ENCODE measurements at regions not wholly inside any gene's neighbourhood (a gene's known extent, or its start where the extent isn't known, plus 50 kb on each side); places are given as distances from the start of the nearest gene placed in this dataset.

DNA sequence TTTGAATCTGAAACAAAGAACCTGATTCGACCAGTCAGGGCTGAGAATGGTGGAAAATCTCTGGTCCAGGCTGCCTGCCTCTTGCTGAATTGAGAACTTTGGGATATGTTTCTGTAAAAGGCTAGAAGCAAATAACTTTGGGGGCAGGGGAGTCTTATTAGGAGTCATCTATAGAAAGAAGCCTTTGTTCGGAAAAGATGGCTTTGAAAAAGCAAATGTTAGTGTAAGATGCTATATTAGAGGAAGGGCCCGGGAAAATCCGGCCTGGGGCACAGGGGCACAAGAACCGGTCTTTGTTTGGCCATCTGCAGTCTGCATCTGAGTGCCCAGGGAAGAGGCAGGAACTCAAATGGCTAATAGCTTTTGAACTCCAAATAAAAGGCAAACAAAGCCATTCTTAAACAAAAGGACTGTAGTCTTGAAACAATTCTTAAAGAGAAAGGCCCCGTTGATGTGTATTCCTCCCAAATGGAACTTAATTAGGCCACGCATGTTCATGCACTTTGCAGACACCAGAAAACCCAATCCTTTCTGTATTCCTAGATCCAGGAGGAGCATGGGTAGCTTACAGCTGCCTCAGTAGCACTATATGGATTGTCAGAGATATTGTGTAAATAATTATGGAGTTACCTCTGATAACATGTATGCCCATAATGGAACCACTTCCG lies 180.0 kb upstream of the ARL4C start:
- dilution Hi-C loops (cut with MboI; ENCODE audit: extremely low pct_ligation_motif_present, low sequenced_read_pairs) = no loop called here
- Histone ChIP-seq H3K9me1 (ENCODE audit: control insufficient read depth, extremely low read depth, insufficient read depth, low read length) (no peaks in the 10 kb centered on the region), H3K4me2 (ENCODE audit: control insufficient read depth, extremely low read depth, insufficient read depth, low read depth, low read length) (no peak overlapping the region), H3K27ac (ENCODE audit: control insufficient read depth, insufficient read depth, low read length) (no peak overlapping the region), H3K36me3 (ENCODE audit: control insufficient read depth in 2 of 2, extremely low read depth in 1 of 2, insufficient read depth in 2 of 2, low read length in 2 of 2) (no peaks in the 10 kb centered on the region), H3K79me2 (ENCODE audit: control insufficient read depth, insufficient read depth, low read length) (no peaks in the 10 kb centered on the region), H3K27me3 (ENCODE audit: control insufficient read depth, extremely low read depth, insufficient read depth, low read length) (no peaks in the 10 kb centered on the region), H3K9ac (ENCODE audit: control insufficient read depth, extremely low read depth, insufficient read depth, low read length) (no peak overlapping the region), H2AFZ (ENCODE audit: control insufficient read depth, low read length) (no peak overlapping the region), H3K4me3 (ENCODE audit: control insufficient read depth in 2 of 3, extremely low read depth in 1 of 3, insufficient read depth in 2 of 3, low read depth in 1 of 3, low read length in 3 of 3) (no peak overlapping the region), H3K9me3 (ENCODE audit: control insufficient read depth, low read depth, low read length) (no peaks in the 10 kb centered on the region), H4K20me1 (ENCODE audit: control insufficient read depth, extremely low read depth, insufficient read depth, low read length) (no peaks in the 10 kb centered on the region), H3K4me1 (ENCODE audit: control insufficient read depth, extremely low read depth, insufficient read depth, low read length) (peaks cover 48% of the 10 kb centered on the region)
- no peak for TF ChIP-seq EZH2 (IDR thresholded peaks at IDR 0.05; ENCODE audit: low read length)
- TF ChIP-seq CTCF (optimal IDR thresholded peaks at IDR 0.05 in 1 of 3, IDR thresholded peaks at IDR 0.05 in 1 of 3, conservative IDR thresholded peaks at IDR 0.05 in 1 of 3; ENCODE audit: extremely low read depth in 1 of 3, insufficient read depth in 2 of 3, low read length in 3 of 3) = no peak
- FAIRE-seq (no peak), DNase-seq (ENCODE audit: low read depth, low spot score) (no peak)

DNA sequence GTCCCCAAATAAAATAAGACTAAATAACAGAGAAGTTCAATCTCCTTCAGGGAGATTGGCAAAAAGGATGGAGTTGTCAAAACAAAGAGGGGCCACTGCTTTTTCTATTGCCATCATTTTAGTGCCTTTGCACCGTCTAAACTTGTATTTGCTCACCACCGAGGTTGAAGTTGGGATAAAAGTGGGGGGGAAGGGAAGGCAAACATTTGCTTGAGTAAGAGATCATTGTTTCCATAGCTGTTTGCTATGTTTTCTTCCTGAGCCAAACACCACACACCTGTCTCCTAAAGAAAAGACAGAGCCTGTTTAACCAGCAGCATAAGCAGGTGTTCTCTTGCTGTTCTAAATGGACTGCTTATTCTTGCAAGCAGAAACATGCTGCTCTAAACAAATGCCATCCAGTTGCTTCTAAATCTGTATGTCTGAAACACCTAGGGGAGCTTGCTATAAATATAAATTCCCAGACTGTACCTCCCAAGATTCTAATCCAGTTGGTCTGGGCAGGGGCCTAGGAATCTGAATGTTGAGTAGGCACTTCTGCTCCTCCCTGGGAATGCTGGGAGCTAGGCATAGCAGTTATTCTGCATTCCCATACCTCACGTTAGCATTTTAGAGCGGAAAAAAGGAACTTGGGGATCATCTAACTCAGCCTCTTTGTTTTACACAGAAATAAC lies 179.4 kb upstream of the ARL4C start:
- Histone ChIP-seq H3K36me3 (ENCODE audit: control insufficient read depth in 2 of 2, extremely low read depth in 1 of 2, insufficient read depth in 2 of 2, low read length in 2 of 2) (no peaks in the 10 kb centered on the region), H3K4me1 (ENCODE audit: control insufficient read depth, extremely low read depth, insufficient read depth, low read length) (peaks cover 50% of the 10 kb centered on the region), H3K9ac (ENCODE audit: control insufficient read depth, extremely low read depth, insufficient read depth, low read length) (no peak overlapping the region), H3K79me2 (ENCODE audit: control insufficient read depth, insufficient read depth, low read length) (no peaks in the 10 kb centered on the region), H3K4me2 (ENCODE audit: control insufficient read depth, extremely low read depth, insufficient read depth, low read depth, low read length) (peak overlapping the region; percentile 17), H3K4me3 (ENCODE audit: control insufficient read depth in 2 of 3, extremely low read depth in 1 of 3, insufficient read depth in 2 of 3, low read depth in 1 of 3, low read length in 3 of 3) (no peak overlapping the region), H3K9me3 (ENCODE audit: control insufficient read depth, low read depth, low read length) (no peaks in the 10 kb centered on the region), H4K20me1 (ENCODE audit: control insufficient read depth, extremely low read depth, insufficient read depth, low read length) (no peaks in the 10 kb centered on the region), H2AFZ (ENCODE audit: control insufficient read depth, low read length) (no peak overlapping the region), H3K9me1 (ENCODE audit: control insufficient read depth, extremely low read depth, insufficient read depth, low read length) (no peaks in the 10 kb centered on the region), H3K27me3 (ENCODE audit: control insufficient read depth, extremely low read depth, insufficient read depth, low read length) (no peaks in the 10 kb centered on the region), H3K27ac (ENCODE audit: control insufficient read depth, insufficient read depth, low read length) (no peak overlapping the region)
- dilution Hi-C loops (cut with MboI; ENCODE audit: extremely low pct_ligation_motif_present, low sequenced_read_pairs) = no loop called here
- DNase-seq (ENCODE audit: low read depth, low spot score) (no peak), FAIRE-seq (peak; percentile 78)
- no peak for TF ChIP-seq CTCF (optimal IDR thresholded peaks at IDR 0.05 in 1 of 3, IDR thresholded peaks at IDR 0.05 in 1 of 3, conservative IDR thresholded peaks at IDR 0.05 in 1 of 3; ENCODE audit: extremely low read depth in 1 of 3, insufficient read depth in 2 of 3, low read length in 3 of 3)
- no peak for TF ChIP-seq EZH2 (IDR thresholded peaks at IDR 0.05; ENCODE audit: low read length)

Measured in keratinocyte (primary cell).